Astrocyte (in vitro differentiated cells and primary cell): ENCODE measurements at regions not wholly inside any gene's neighbourhood (a gene's known extent, or its start where the extent isn't known, plus 50 kb on each side); places are given as distances from the start of the nearest gene placed in this dataset.

Source experiments
- DNase-seq: peaks from one replicate; pipeline ENCODE4 v3.0.0-alpha.2; 2010; ENCODE audit warnings: low read depth
- FAIRE-seq: peaks from 2 replicates; lab custom pipeline; 2011; peaks lifted over from hg19 to GRCh38; lab: Jason Lieb, UNC
- H2AFZ ChIP-seq: 2 replicates; pipeline ENCODE4 v1.6.0; 2012; ENCODE audit warnings: low read depth, low read length, inconsistent platforms
- H3K27ac ChIP-seq: 2 replicates; pipeline ENCODE4 v1.5.1; 2011; ENCODE audit warnings: low read depth, low read length, inconsistent platforms
- H3K27me3 ChIP-seq: 2 replicates; pipeline ENCODE4 v1.6.0; 2011; ENCODE audit warnings: low read length, inconsistent platforms; ENCODE audit not compliant: insufficient read depth
- H3K36me3 ChIP-seq: 2 replicates; pipeline ENCODE4 v1.5.1; 2011; ENCODE audit warnings: low read length, inconsistent platforms; ENCODE audit not compliant: insufficient read depth
- H3K4me1 ChIP-seq: 2 replicates; pipeline ENCODE4 v1.5.1; 2011; ENCODE audit warnings: low read length, inconsistent platforms; ENCODE audit not compliant: insufficient read depth
- H3K4me2 ChIP-seq: 2 replicates; pipeline ENCODE4 v1.6.0; 2012; ENCODE audit warnings: low read length, inconsistent platforms
- H3K4me3 ChIP-seq: 2 replicates; pipeline ENCODE4 v1.5.1; 2011; ENCODE audit warnings: low read depth, mild to moderate bottlenecking, low read length, inconsistent platforms; ENCODE audit not compliant: insufficient read depth
- H3K79me2 ChIP-seq: 2 replicates; pipeline ENCODE4 v1.6.0; 2012; ENCODE audit warnings: mild to moderate bottlenecking, low read length, inconsistent platforms; ENCODE audit not compliant: insufficient read depth
- H3K9ac ChIP-seq: 2 replicates; pipeline ENCODE4 v1.6.0; 2012; ENCODE audit warnings: mild to moderate bottlenecking, low read length, inconsistent platforms
- H3K9me3 ChIP-seq: 2 replicates; pipeline ENCODE4 v1.5.1; 2012; ENCODE audit warnings: low read depth, mild to moderate bottlenecking, low read length, inconsistent platforms; ENCODE audit not compliant: insufficient read depth
- H4K20me1 ChIP-seq: 2 replicates; pipeline ENCODE4 v1.6.0; 2012; ENCODE audit warnings: low read length, inconsistent platforms; ENCODE audit not compliant: insufficient read depth
- H3K27ac Mint-ChIP-seq: one replicate; pipeline ENCODE4 v1.8.0; 2021; ENCODE audit warnings: mild to moderate bottlenecking, mixed read lengths; ENCODE audit not compliant: unreplicated experiment
- H3K27me3 Mint-ChIP-seq: one replicate; pipeline ENCODE4 v1.8.0; 2021; ENCODE audit warnings: low read depth, mixed read lengths; ENCODE audit not compliant: unreplicated experiment
- H3K36me3 Mint-ChIP-seq: one replicate; pipeline ENCODE4 v1.8.0; 2021; ENCODE audit warnings: low read depth, mixed read lengths; ENCODE audit not compliant: unreplicated experiment
- H3K4me1 Mint-ChIP-seq: one replicate; pipeline ENCODE4 v1.8.0; 2021; ENCODE audit warnings: low read depth, mixed read lengths; ENCODE audit not compliant: unreplicated experiment
- H3K4me3 Mint-ChIP-seq: one replicate; pipeline ENCODE4 v1.8.0; 2021; ENCODE audit warnings: mild to moderate bottlenecking, moderate library complexity, mixed read lengths; ENCODE audit not compliant: unreplicated experiment
- H3K9me3 Mint-ChIP-seq: one replicate; pipeline ENCODE4 v1.8.0; 2021; ENCODE audit warnings: mild to moderate bottlenecking, mixed read lengths; ENCODE audit not compliant: unreplicated experiment
- CTCF ChIP-seq: IDR thresholded peaks from 2 replicates; pipeline ENCODE4 v1.5.1; 2011; ENCODE audit warnings: low read depth, mild to moderate bottlenecking, inconsistent platforms, low read length, moderate library complexity; ENCODE audit not compliant: insufficient read depth
- EZH2 ChIP-seq: IDR thresholded peaks from 2 replicates; pipeline ENCODE4 v1.6.1; 2012; ENCODE audit warnings: mild to moderate bottlenecking, low read length, inconsistent platforms; ENCODE audit not compliant: insufficient read depth

DNA sequence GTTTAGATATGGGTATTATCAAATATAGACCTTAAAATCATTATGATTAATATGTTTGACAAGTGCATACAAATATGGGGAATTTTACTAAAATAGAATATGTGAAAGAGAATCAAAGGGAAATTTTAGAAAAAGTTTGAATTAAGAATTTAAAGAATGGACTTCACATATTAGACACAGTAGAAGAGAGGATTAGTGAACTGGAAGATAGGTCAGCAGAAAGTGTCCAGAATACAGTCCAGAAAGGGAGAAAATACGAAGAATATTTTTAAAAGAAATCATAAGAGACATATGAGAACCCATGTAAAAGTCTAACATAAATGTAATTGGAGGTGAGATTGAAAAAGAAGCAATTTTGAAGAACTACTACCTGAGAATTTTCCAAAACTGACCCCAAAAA is 139.9 kb downstream of the DTWD1 start:
- no peak overlapping the region for H2AFZ ChIP-seq
- no peaks in the 10 kb centered on the region for H3K27me3 Mint-ChIP-seq
- no peaks in the 10 kb centered on the region for H3K36me3 ChIP-seq
- H3K4me3 ChIP-seq, result no peak overlapping the region
- no peak for FAIRE-seq
- H3K9me3 Mint-ChIP-seq, result no peaks in the 10 kb centered on the region
- peaks cover 5% of the 10 kb centered on the region for H3K4me1 Mint-ChIP-seq
- no peak overlapping the region for H3K9ac ChIP-seq
- no peak overlapping the region for H3K27ac ChIP-seq
- no peaks in the 10 kb centered on the region for H4K20me1 ChIP-seq
- no peaks in the 10 kb centered on the region for H3K79me2 ChIP-seq
- no peak overlapping the region for H3K4me3 Mint-ChIP-seq
- DNase-seq, result no peak
- TF ChIP-seq CTCF (no peak), EZH2 (no peak)
- H3K9me3 ChIP-seq, result no peaks in the 10 kb centered on the region
- H3K36me3 Mint-ChIP-seq, result no peaks in the 10 kb centered on the region
- no peaks in the 10 kb centered on the region for H3K27me3 ChIP-seq
- H3K4me1 ChIP-seq, result no peaks in the 10 kb centered on the region
- no peak overlapping the region for H3K27ac Mint-ChIP-seq
- no peak overlapping the region for H3K4me2 ChIP-seq

GRCh38 chr15:49769225-49769624 is 148.4 kb downstream of the DTWD1 start:
- no peaks in the 10 kb centered on the region for H3K36me3 ChIP-seq
- H2AFZ ChIP-seq, result no peak overlapping the region
- no peaks in the 10 kb centered on the region for H3K27me3 Mint-ChIP-seq
- no peaks in the 10 kb centered on the region for H3K36me3 Mint-ChIP-seq
- H3K27ac ChIP-seq, result no peak overlapping the region
- H3K4me3 Mint-ChIP-seq, result no peak overlapping the region
- TF ChIP-seq CTCF, result no peak
- no peak for TF ChIP-seq EZH2
- no peak for DNase-seq
- no peak overlapping the region for H3K4me3 ChIP-seq
- no peak overlapping the region for H3K27ac Mint-ChIP-seq
- no peaks in the 10 kb centered on the region for H4K20me1 ChIP-seq
- H3K79me2 ChIP-seq, result no peaks in the 10 kb centered on the region
- H3K4me1 Mint-ChIP-seq, result no peaks in the 10 kb centered on the region
- H3K9ac ChIP-seq, result no peak overlapping the region
- H3K9me3 ChIP-seq, result no peaks in the 10 kb centered on the region
- H3K9me3 Mint-ChIP-seq, result peaks cover 3% of the 10 kb centered on the region
- H3K4me2 ChIP-seq, result no peak overlapping the region
- no peaks in the 10 kb centered on the region for H3K27me3 ChIP-seq
- no peak for FAIRE-seq
- H3K4me1 ChIP-seq, result no peaks in the 10 kb centered on the region

GRCh38 chr15:49789436-49789835 is 168.6 kb downstream of the DTWD1 start:
- Mint-ChIP-seq H3K4me3 (no peak overlapping the region), H3K27me3 (no peaks in the 10 kb centered on the region), H3K9me3 (peaks cover 2% of the 10 kb centered on the region), H3K4me1 (no peaks in the 10 kb centered on the region), H3K27ac (no peak overlapping the region), H3K36me3 (no peaks in the 10 kb centered on the region)
- H3K27me3 ChIP-seq, result no peaks in the 10 kb centered on the region
- no peak overlapping the region for H3K4me3 ChIP-seq
- H3K79me2 ChIP-seq, result no peaks in the 10 kb centered on the region
- H3K36me3 ChIP-seq, result no peaks in the 10 kb centered on the region
- H2AFZ ChIP-seq, result no peak overlapping the region
- H3K4me1 ChIP-seq, result no peaks in the 10 kb centered on the region
- no peaks in the 10 kb centered on the region for H3K9me3 ChIP-seq
- H4K20me1 ChIP-seq, result no peaks in the 10 kb centered on the region
- FAIRE-seq (no peak), DNase-seq (no peak)
- no peak for TF ChIP-seq CTCF
- no peak for TF ChIP-seq EZH2
- H3K9ac ChIP-seq, result no peak overlapping the region
- no peak overlapping the region for H3K27ac ChIP-seq
- no peak overlapping the region for H3K4me2 ChIP-seq
